Endothelial cell of umbilical vein (primary cell): ENCODE measurements at regions not wholly inside any gene's neighbourhood (a gene's known extent, or its start where the extent isn't known, plus 50 kb on each side); places are given as distances from the start of the nearest gene placed in this dataset.

ENCODE experiments used
- BruUV-seq: library from RNA; stranded (reverse); fragments of 400-500 nt; replicated peaks from 2 replicates; lab custom pipeline; 2021; lab: Mats Ljungman, UMichigan
- CTCF ChIA-PET: fragments of 300-600, 350-600 bp; sonication (Branson Sonifier 250); formaldehyde crosslinking; loops from one replicate; lab custom pipeline; 2021; ENCODE audit warnings: antibody characterized with exemption, inconsistent platforms; lab: Charles Lee
- POLR2A ChIA-PET: fragments of 300-600, 350-600 bp; sonication (Branson Sonifier 250); formaldehyde crosslinking; loops from one replicate; lab custom pipeline; 2021; ENCODE audit warnings: antibody characterized with exemption, inconsistent platforms; lab: Charles Lee
- DNase-seq: peaks from one replicate; pipeline ENCODE4 v3.0.0-alpha.2; 2011; ENCODE audit warnings: low read depth, low spot score
- FAIRE-seq: peaks from 2 replicates; lab custom pipeline; 2011; peaks lifted over from hg19 to GRCh38; lab: Jason Lieb, UNC
- H2AFZ ChIP-seq: 2 replicates; pipeline ENCODE4 v1.6.0; 2012; ENCODE audit warnings: low read depth, low read length, control low read depth, inconsistent platforms
- H3K27ac ChIP-seq: 2 replicates; pipeline ENCODE4 v1.5.1; 2011; ENCODE audit warnings: low read depth, mild to moderate bottlenecking, control low read depth, low read length, moderate library complexity; ENCODE audit not compliant: insufficient read depth
- H3K27me3 ChIP-seq, 2 experiments: 2 replicates each; pipeline versions ENCODE4 v1.6.0 to v1.6.1; 2011; ENCODE audit warnings: low read length in 2 of 2, mixed read lengths in 1 of 2; ENCODE audit not compliant: control insufficient read depth in 2 of 2, insufficient read depth in 2 of 2
- H3K36me3 ChIP-seq, 2 experiments: 2 replicates in 1 of 2; 3 replicates in 1 of 2; pipeline ENCODE4 v1.5.1; 2011; ENCODE audit warnings: low read length in 2 of 2, mild to moderate bottlenecking in 1 of 2, moderate library complexity in 1 of 2; ENCODE audit not compliant: control insufficient read depth in 2 of 2, insufficient read depth in 2 of 2; ENCODE audit errors: extremely low read depth in 1 of 2
- H3K4me1 ChIP-seq: 3 replicates; pipeline ENCODE4 v1.5.1; 2011; ENCODE audit warnings: mild to moderate bottlenecking, low read length; ENCODE audit not compliant: control insufficient read depth, insufficient read depth; ENCODE audit errors: extremely low read depth
- H3K4me2 ChIP-seq: 2 replicates; pipeline ENCODE4 v1.6.1; 2011; ENCODE audit warnings: low read length, control low read depth, mixed read lengths; ENCODE audit not compliant: insufficient read depth
- H3K4me3 ChIP-seq, 3 experiments: fragments of 200-600 bp in 1 of 3; sonication (generic), shearing (Covaris generic) in 1 of 3; replicated peaks in 1 of 3; 2 replicates each; pipeline ENCODE4 v1.5.1; 2011 to 2016; ENCODE audit warnings: control low read depth in 3 of 3, low read length in 3 of 3, mild to moderate bottlenecking in 2 of 3, inconsistent platforms in 1 of 3, low read depth in 1 of 3, moderate library complexity in 1 of 3; ENCODE audit not compliant: insufficient read depth in 1 of 3
- H3K79me2 ChIP-seq: 2 replicates; pipeline ENCODE4 v1.6.0; 2012; ENCODE audit warnings: low read length, inconsistent platforms; ENCODE audit not compliant: control insufficient read depth, insufficient read depth
- H3K9ac ChIP-seq: replicated peaks from 2 replicates; pipeline ENCODE3; 2011; ENCODE audit warnings: low read length, control low read depth; ENCODE audit not compliant: insufficient read depth; ENCODE audit errors: extremely low read depth
- H3K9me1 ChIP-seq: replicated peaks from 3 replicates; pipeline ENCODE4 v1.6.0; 2011; ENCODE audit warnings: mild to moderate bottlenecking, low read length; ENCODE audit not compliant: control insufficient read depth, insufficient read depth; ENCODE audit errors: extremely low read depth
- H3K9me3 ChIP-seq: replicated peaks from 2 replicates; pipeline ENCODE4 v1.5.1; 2012; ENCODE audit warnings: low read length, inconsistent platforms; ENCODE audit not compliant: control insufficient read depth, insufficient read depth
- H4K20me1 ChIP-seq: replicated peaks from 2 replicates; pipeline ENCODE3; 2011; ENCODE audit warnings: mild to moderate bottlenecking, low read length; ENCODE audit not compliant: control insufficient read depth, insufficient read depth; ENCODE audit errors: extremely low read depth
- CTCF ChIP-seq, 2 donors: IDR thresholded peaks; 1 replicate in 1 of 2; 2 replicates in 1 of 2; pipeline ENCODE4 v1.5.1; 2011; ENCODE audit warnings: low read length in 2 of 2, mild to moderate bottlenecking in 2 of 2, moderate library complexity in 2 of 2, control low read depth in 1 of 2, inconsistent platforms in 1 of 2, low read depth in 1 of 2; ENCODE audit not compliant: insufficient read depth in 1 of 2; ENCODE audit errors: extremely low read depth in 1 of 2
- EZH2 ChIP-seq: IDR thresholded peaks from 2 replicates; pipeline ENCODE4 v1.6.1; 2012; ENCODE audit warnings: borderline replicate concordance, low read depth, mild to moderate bottlenecking, moderate library complexity, low read length, inconsistent platforms; ENCODE audit not compliant: severe bottlenecking
- FOS ChIP-seq: IDR thresholded peaks from 2 replicates; pipeline ENCODE4 v1.6.1; 2011; ENCODE audit warnings: mild to moderate bottlenecking, low read length, moderate library complexity, borderline replicate concordance; ENCODE audit not compliant: insufficient read depth
- MYC ChIP-seq: IDR thresholded peaks from one replicate; pipeline ENCODE4 v1.6.1; 2011; ENCODE audit warnings: mild to moderate bottlenecking, low read depth, low read length
- POLR2AphosphoS5 ChIP-seq: IDR thresholded peaks from 2 replicates; pipeline ENCODE4 v1.6.1; 2012; ENCODE audit warnings: low read depth, mild to moderate bottlenecking, control low read depth, low read length, moderate library complexity; ENCODE audit not compliant: insufficient read depth
- dilution Hi-C: fragments of 300-500 bp; cut with MboI; formaldehyde crosslinking; loops from one replicate; pipeline ENCODE4 v1.15.0; 2019; ENCODE audit warnings: low sequenced_read_pairs; ENCODE audit not compliant: extremely low pct_ligation_motif_present
- intact Hi-C: fragments of 100-400 bp; cut with micrococcal nuclease; formaldehyde crosslinking; loops from one replicate; pipeline ENCODE4 v1.10.0; 2022

DNA sequence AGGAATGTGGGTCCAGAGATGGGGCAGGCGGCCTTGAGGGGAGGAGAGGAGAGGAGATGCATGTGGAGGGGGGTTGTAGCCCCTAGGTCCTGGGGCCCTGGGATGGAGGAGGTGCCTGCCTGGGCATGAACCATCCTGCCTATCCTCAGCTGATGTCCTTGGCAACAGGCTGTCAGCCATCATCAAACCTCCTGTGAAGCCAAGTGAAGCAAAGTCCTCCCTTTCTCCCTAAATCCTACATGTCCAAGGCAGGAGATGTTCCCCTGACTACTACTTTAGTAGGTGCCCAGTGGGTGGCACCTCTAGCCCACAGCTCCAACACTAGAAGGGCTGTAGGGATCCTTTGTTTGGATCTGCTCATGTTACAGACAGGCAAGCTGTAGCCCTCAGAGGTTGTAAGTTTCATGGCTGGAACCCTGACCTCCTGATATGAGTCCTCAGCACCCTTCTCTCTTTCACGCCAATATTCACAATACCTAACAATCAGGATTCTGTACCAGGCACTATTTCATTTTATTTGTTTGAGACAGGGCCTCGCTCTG is 66.6 kb upstream of the SYPL1 start:
- TF ChIP-seq EZH2 (no peak), FOS (no peak), POLR2AphosphoS5 (no peak), MYC (no peak), CTCF (IDR thresholded peaks at IDR 0.05; ENCODE audit: extremely low read depth in 1 of 2, insufficient read depth in 1 of 2, low read depth in 1 of 2, low read length in 2 of 2) (peak; percentile 24 to 42)
- Histone ChIP-seq H3K27me3 (no peaks in the 10 kb centered on the region), H3K4me1 (no peaks in the 10 kb centered on the region), H3K9ac (no peak overlapping the region), H2AFZ (no peak overlapping the region), H3K79me2 (no peaks in the 10 kb centered on the region), H3K9me1 (no peaks in the 10 kb centered on the region), H3K27ac (no peak overlapping the region), H3K4me2 (no peak overlapping the region), H3K36me3 (no peaks in the 10 kb centered on the region), H4K20me1 (no peaks in the 10 kb centered on the region), H3K9me3 (no peaks in the 10 kb centered on the region), H3K4me3 (no peak overlapping the region)
- DNase-seq (peak; percentile 67), FAIRE-seq (peak; percentile 72)
- dilution Hi-C loops: no loop called here
- CTCF ChIA-PET: interaction anchor here (0.6 to 12.8 kb wide), 23 partner anchors 12 to 972 kb away, joined by 3 to 285 read pairs (median 4); partner anchors contain the start of genes CCDC71L and NAMPT
- BruUV-seq: no TSS peak
- POLR2A ChIA-PET: interaction anchor here (1.7 kb wide), 1 partner anchor 106 kb away, joined by 6 read pairs; the partner anchor contains the start of gene NAMPT
- intact Hi-C loops: loop anchor here (5.0 kb wide), 2 partner anchors 84 to 414 kb away; no protein-coding TSS in a partner anchor
